Right atrium auricular region (tissue), 2 donors: ENCODE measurements at regions not wholly inside any gene's neighbourhood (a gene's known extent, or its start where the extent isn't known, plus 50 kb on each side); places are given as distances from the start of the nearest gene placed in this dataset.

ENCODE experiments used
- DNase-seq: peaks from one replicate; pipeline ENCODE4 v3.0.0-alpha.2; 2019; ENCODE audit warnings: low spot score
- H3K27ac ChIP-seq, 2 donors: fragments of 200-600 bp; sonication (generic); 1 replicate in 1 of 2; 2 replicates in 1 of 2; pipeline ENCODE4 v1.5.1; 2016 to 2019
- H3K27me3 ChIP-seq, 2 donors: fragments of 200-600 bp; sonication (generic); one replicate each; pipeline versions ENCODE4 v1.5.1 to v1.6.0; 2017 to 2019
- H3K36me3 ChIP-seq: fragments of 200-600 bp; sonication (generic); one replicate; pipeline ENCODE4 v1.5.1; 2016
- H3K4me1 ChIP-seq, 2 donors: fragments of 200-600 bp; sonication (generic); one replicate each; pipeline versions ENCODE4 v1.5.1 to v1.6.0; 2017 to 2019
- H3K4me3 ChIP-seq, 2 donors: fragments of 200-600 bp; sonication (generic); 1 replicate in 1 of 2; 2 replicates in 1 of 2; pipeline ENCODE4 v1.5.1; 2017 to 2019; ENCODE audit warnings: mild to moderate bottlenecking in 1 of 2, moderate library complexity in 1 of 2
- H3K9me3 ChIP-seq, 2 donors: fragments of 200-600 bp; sonication (generic); one replicate each; pipeline ENCODE4 v1.5.1; 2019
- TF ChIP-seq, protein P1 (sequence below), 2 donors: fragments of 200-600 bp; sonication (generic); IDR thresholded peaks; one replicate each; pipeline ENCODE4 v1.5.1; 2019; ENCODE audit warnings: antibody characterized with exemption in 2 of 2

DNA sequence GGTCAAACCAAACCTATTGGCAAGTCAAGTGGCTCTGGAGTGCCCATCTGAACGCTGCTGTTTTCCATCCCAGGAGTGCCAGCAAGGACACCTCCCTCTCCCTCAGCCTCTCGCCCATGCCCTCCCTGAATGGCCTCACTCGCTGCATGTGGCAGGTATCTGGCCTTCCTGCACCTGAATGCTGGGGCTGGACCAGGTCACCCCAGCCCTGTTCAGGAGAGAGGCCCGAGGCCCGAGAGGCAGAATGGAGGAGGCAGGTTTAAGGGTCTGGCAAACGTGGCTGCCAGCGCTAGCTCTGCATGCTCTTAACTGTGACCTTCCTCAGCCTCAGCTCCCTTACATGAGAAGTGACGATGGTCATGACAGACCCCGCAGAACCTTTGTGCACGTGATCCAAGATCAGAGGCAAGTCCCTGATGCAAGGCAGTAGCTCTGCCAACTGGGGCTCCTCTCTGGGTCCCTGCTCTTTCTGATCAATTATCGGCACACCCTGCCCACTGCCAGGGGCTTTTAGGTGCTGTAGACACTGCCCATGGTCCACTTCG is 295.7 kb upstream of the ZMIZ1 start:
- Histone ChIP-seq H3K9me3 (no peaks in the 10 kb centered on the region), H3K36me3 (no peaks in the 10 kb centered on the region), H3K4me3 (no peak overlapping the region), H3K27ac (no peak overlapping the region), H3K27me3 (no peaks in the 10 kb centered on the region), H3K4me1 (peaks cover 0 to 29% of the 10 kb centered on the region in 2 donors)
- no peak for DNase-seq
- TF ChIP-seq, protein P1, sequence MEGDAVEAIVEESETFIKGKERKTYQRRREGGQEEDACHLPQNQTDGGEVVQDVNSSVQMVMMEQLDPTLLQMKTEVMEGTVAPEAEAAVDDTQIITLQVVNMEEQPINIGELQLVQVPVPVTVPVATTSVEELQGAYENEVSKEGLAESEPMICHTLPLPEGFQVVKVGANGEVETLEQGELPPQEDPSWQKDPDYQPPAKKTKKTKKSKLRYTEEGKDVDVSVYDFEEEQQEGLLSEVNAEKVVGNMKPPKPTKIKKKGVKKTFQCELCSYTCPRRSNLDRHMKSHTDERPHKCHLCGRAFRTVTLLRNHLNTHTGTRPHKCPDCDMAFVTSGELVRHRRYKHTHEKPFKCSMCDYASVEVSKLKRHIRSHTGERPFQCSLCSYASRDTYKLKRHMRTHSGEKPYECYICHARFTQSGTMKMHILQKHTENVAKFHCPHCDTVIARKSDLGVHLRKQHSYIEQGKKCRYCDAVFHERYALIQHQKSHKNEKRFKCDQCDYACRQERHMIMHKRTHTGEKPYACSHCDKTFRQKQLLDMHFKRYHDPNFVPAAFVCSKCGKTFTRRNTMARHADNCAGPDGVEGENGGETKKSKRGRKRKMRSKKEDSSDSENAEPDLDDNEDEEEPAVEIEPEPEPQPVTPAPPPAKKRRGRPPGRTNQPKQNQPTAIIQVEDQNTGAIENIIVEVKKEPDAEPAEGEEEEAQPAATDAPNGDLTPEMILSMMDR (IDR thresholded peaks at IDR 0.05): no peak

DNA sequence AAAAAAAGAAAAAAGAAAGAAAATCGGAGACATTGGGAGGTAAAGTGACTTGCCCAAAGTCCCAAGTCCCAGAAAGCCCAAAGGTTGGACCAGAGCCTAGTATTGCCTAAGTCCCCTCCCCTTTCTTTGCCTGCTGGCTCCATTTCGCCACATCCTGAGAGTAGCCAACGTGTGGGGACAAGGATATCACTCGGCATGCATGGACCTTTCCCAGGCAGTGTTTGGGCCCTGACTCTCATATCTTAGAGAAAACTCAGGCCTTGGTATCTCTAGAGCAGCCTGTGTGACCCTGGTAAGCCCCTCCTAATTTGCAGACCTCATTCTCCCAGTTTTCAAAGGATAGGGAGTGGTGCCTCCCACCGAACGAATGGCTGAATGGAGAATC is 294.2 kb upstream of the ZMIZ1 start:
- Histone ChIP-seq H3K4me3 (no peak overlapping the region), H3K36me3 (no peaks in the 10 kb centered on the region), H3K27ac (peak overlapping the region; percentile 42 to 52), H3K27me3 (no peaks in the 10 kb centered on the region), H3K9me3 (no peaks in the 10 kb centered on the region), H3K4me1 (peaks cover 0 to 40% of the 10 kb centered on the region in 2 donors)
- no peak for DNase-seq
- TF ChIP-seq, protein P1 (IDR thresholded peaks at IDR 0.05): no peak

DNA sequence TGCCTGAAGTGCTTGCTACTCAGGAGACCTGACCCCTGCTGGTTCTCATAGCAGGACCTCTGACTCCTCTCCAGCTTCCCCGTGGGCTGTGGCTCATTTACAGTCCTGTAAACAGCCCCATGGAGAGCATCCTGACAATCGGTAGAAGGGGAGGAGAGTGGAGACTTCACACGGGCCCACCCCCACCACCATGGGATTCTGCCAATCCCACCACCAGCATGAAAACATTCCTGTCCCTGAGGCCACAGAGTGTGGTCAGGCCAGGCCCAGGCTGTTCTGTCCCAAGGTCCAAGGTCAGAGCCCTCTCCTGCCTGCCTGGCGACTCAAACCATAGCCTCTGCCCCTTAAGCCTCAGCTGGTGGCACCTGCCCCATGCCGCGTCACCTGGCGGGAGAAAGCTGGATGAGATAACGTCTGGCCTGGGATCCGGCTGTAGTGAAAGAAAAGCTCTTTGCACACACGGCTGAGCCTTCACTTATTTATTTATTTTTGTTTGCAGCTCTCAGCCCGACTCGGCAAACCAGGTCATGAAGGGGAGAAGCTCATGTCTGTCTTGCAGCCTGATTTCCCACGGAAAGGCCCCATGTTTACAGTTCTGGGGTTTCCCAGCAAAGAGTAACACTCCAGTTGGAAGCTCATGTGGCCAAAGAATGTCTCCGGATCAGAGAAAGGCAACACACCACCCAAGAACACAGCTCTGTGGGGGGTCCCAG is 293.6 kb upstream of the ZMIZ1 start:
- H3K36me3 ChIP-seq: no peaks in the 10 kb centered on the region
- DNase-seq: no peak
- peak overlapping the region; percentile 42 to 52 for H3K27ac ChIP-seq
- TF ChIP-seq, protein P1 (IDR thresholded peaks at IDR 0.05): no peak
- no peak overlapping the region for H3K4me3 ChIP-seq
- no peaks in the 10 kb centered on the region for H3K9me3 ChIP-seq
- H3K4me1 ChIP-seq: peaks cover 0 to 40% of the 10 kb centered on the region in 2 donors
- no peaks in the 10 kb centered on the region for H3K27me3 ChIP-seq

DNA sequence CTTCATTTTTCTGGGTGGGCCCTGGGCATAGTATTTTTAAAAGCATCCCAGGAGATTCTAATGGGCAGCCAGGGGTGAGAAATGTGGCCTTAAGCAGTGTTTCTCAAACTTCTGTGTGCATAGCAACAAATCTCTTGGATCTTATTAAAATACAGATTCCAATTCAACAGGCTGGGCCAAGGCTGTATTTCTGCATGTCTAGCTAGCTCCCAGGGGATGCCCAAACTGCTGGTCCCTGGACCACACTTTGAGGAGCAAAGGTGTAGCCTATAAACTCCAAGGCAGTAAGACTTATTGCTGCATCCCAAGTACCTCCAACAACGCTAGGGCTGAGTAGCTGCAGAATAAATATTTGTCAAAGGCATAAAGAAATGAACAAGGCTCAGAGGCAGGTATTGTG is 292.9 kb upstream of the ZMIZ1 start:
- Histone ChIP-seq H3K27me3 (no peaks in the 10 kb centered on the region), H3K9me3 (no peaks in the 10 kb centered on the region), H3K4me1 (peaks cover 0 to 41% of the 10 kb centered on the region in 2 donors), H3K36me3 (no peaks in the 10 kb centered on the region), H3K27ac (peak overlapping the region; percentile 42 to 52), H3K4me3 (no peak overlapping the region)
- no peak for DNase-seq
- TF ChIP-seq, protein P1 (IDR thresholded peaks at IDR 0.05): no peak

DNA sequence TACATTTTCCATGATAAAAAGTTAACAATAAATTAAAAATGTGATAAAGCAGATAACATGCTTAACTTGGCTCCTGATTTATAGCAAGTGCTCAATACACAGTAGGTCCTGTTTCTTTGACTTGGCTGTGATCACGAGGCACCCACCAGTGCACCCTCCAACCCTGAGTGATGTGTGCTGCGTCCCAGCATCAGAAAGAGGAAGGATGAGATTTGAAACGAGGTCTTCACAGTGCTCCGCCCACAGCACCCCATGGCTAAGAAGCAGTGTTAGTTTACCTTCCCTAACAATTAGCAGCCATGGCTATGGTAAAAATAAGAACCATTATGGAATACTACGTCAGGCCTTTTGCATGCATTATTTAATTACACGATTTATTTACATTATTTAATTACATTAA is 292.0 kb upstream of the ZMIZ1 start:
- Histone ChIP-seq H3K4me1 (peaks cover 0 to 47% of the 10 kb centered on the region in 2 donors), H3K4me3 (no peak overlapping the region), H3K9me3 (no peaks in the 10 kb centered on the region), H3K27ac (peak overlapping the region; percentile 68 to 75), H3K27me3 (no peaks in the 10 kb centered on the region), H3K36me3 (no peaks in the 10 kb centered on the region)
- DNase-seq: no peak
- TF ChIP-seq, protein P1 (IDR thresholded peaks at IDR 0.05): no peak
